GM21825 (cell line): ENCODE measurements at regions not wholly inside any gene's neighbourhood (a gene's known extent, or its start where the extent isn't known, plus 50 kb on each side); places are given as distances from the start of the nearest gene placed in this dataset.

Source experiments
- ATAC-seq: cut with Tn5 transposase; IDR thresholded peaks from one replicate; pipeline ENCODE4 v1.9.1; 2021; ENCODE audit warnings: mild to moderate bottlenecking, moderate library complexity; ENCODE audit not compliant: unreplicated experiment

- ATAC-seq, result no peak
Observed at GRCh38 chr1:106613068-106613467, 443.4 kb upstream of the PRMT6 start.

GRCh38 chr1:106613861-106614260, 442.6 kb upstream of the PRMT6 start:
- ATAC-seq, result no peak

GRCh38 chr1:106615473-106615872, 441.0 kb upstream of the PRMT6 start:
- ATAC-seq, result no peak

GRCh38 chr1:106619080-106619826, 437.2 kb upstream of the PRMT6 start:
- ATAC-seq, result no peak

- ATAC-seq, result no peak
Observed at GRCh38 chr1:106619827-106620134, 436.7 kb upstream of the PRMT6 start.

GRCh38 chr1:106620521-106620954, 435.9 kb upstream of the PRMT6 start:
- ATAC-seq, result no peak

GRCh38 chr1:106621853-106622252, 434.6 kb upstream of the PRMT6 start:
- no peak for ATAC-seq

- no peak for ATAC-seq
Observed at GRCh38 chr1:106637566-106637965, 418.9 kb upstream of the PRMT6 start.

- ATAC-seq, result no peak
Observed at GRCh38 chr1:106646261-106646784, 410.2 kb upstream of the PRMT6 start.

GRCh38 chr1:106646816-106647215, 409.7 kb upstream of the PRMT6 start:
- no peak for ATAC-seq

GRCh38 chr1:106651028-106651762, 405.3 kb upstream of the PRMT6 start:
- ATAC-seq, result no peak

- ATAC-seq, result no peak
Observed at GRCh38 chr1:106659490-106660244, 396.8 kb upstream of the PRMT6 start.

GRCh38 chr1:106675558-106675957, 380.9 kb upstream of the PRMT6 start:
- ATAC-seq, result no peak

- ATAC-seq, result no peak
Observed at GRCh38 chr1:106676021-106676420, 380.5 kb upstream of the PRMT6 start.

- no peak for ATAC-seq
Observed at GRCh38 chr1:106677181-106677580, 379.3 kb upstream of the PRMT6 start.

- no peak for ATAC-seq
Observed at GRCh38 chr1:106677721-106678120, 378.8 kb upstream of the PRMT6 start.

GRCh38 chr1:106678279-106679050, 378.0 kb upstream of the PRMT6 start:
- ATAC-seq, result no peak

GRCh38 chr1:106680216-106680615, 376.3 kb upstream of the PRMT6 start:
- ATAC-seq, result no peak

GRCh38 chr1:106680776-106681344, 375.6 kb upstream of the PRMT6 start:
- ATAC-seq, result no peak

GRCh38 chr1:106681939-106682522, 374.4 kb upstream of the PRMT6 start:
- ATAC-seq, result no peak
